Left kidney (tissue), 1 donor: ENCODE measurements at regions not wholly inside any gene's neighbourhood (a gene's known extent, or its start where the extent isn't known, plus 50 kb on each side); places are given as distances from the start of the nearest gene placed in this dataset.
A peak's percentile ranks its signal among the peaks of the same experiment; 100 is the strongest.

Experiments
- DNase-seq: peaks from one replicate; pipeline ENCODE4 v3.0.0-alpha.2; 2013

- DNase-seq: peak; percentile 17
These were observed 52.8 kb upstream of the FILIP1 start for GRCh38 chr6:75546381-75546780.

- no peak for DNase-seq
These were observed 51.0 kb upstream of the SENP6 start for GRCh38 chr6:75550544-75551167.

GRCh38 chr6:75551367-75551952, 50.2 kb upstream of the SENP6 start:
- DNase-seq: no peak
